Mesenchymal stem cell (in vitro differentiated cells and primary cell): ENCODE measurements at regions not wholly inside any gene's neighbourhood (a gene's known extent, or its start where the extent isn't known, plus 50 kb on each side); places are given as distances from the start of the nearest gene placed in this dataset.

ENCODE experiments used
- DNase-seq: peaks from one replicate; pipeline ENCODE4 v3.0.0-alpha.2; 2013
- H2AFZ ChIP-seq: one replicate; pipeline ENCODE4 v1.6.1; 2013; ENCODE audit warnings: low read depth, mild to moderate bottlenecking, control low read depth, inconsistent platforms, low read length, moderate library complexity
- H2AK5ac ChIP-seq: 2 replicates; pipeline ENCODE4 v1.6.1; 2013; ENCODE audit warnings: low read length, moderate library complexity, mild to moderate bottlenecking, inconsistent platforms; ENCODE audit not compliant: severe bottlenecking
- H2BK120ac ChIP-seq: one replicate; pipeline ENCODE4 v1.6.1; 2013; ENCODE audit warnings: low read depth, mild to moderate bottlenecking, inconsistent platforms, low read length, moderate library complexity
- H2BK12ac ChIP-seq, 2 experiments: one replicate each; pipeline ENCODE4 v1.6.1; 2013; ENCODE audit warnings: inconsistent platforms in 2 of 2, low read length in 2 of 2, mild to moderate bottlenecking in 2 of 2, moderate library complexity in 2 of 2, control low read depth in 1 of 2
- H2BK15ac ChIP-seq: one replicate; pipeline ENCODE4 v1.6.1; 2013; ENCODE audit warnings: mild to moderate bottlenecking, low read depth, inconsistent platforms; ENCODE audit not compliant: poor library complexity, severe bottlenecking
- H2BK5ac ChIP-seq: 2 replicates; pipeline ENCODE4 v1.6.1; 2013; ENCODE audit warnings: low read depth, mild to moderate bottlenecking, low read length, control low read depth, inconsistent platforms; ENCODE audit not compliant: poor library complexity, severe bottlenecking
- H3K14ac ChIP-seq, 2 experiments: one replicate each; pipeline ENCODE4 v1.6.1; 2013; ENCODE audit warnings: inconsistent platforms in 2 of 2, low read length in 2 of 2, control low read depth in 1 of 2, mild to moderate bottlenecking in 1 of 2, moderate library complexity in 1 of 2
- H3K18ac ChIP-seq, 2 experiments: one replicate each; pipeline ENCODE4 v1.6.1; 2013; ENCODE audit warnings: inconsistent platforms in 2 of 2, low read length in 2 of 2, control low read depth in 1 of 2, low read depth in 1 of 2, mild to moderate bottlenecking in 1 of 2
- H3K23ac ChIP-seq, 2 experiments: one replicate each; pipeline ENCODE4 v1.6.1; 2013; ENCODE audit warnings: inconsistent platforms in 2 of 2, low read length in 2 of 2, mild to moderate bottlenecking in 2 of 2, moderate library complexity in 2 of 2, control low read depth in 1 of 2
- H3K27ac ChIP-seq: 2 replicates; pipeline ENCODE4 v1.5.1; 2013; ENCODE audit warnings: mild to moderate bottlenecking, moderate library complexity, low read length, control low read depth, inconsistent platforms; ENCODE audit not compliant: poor library complexity, severe bottlenecking
- H3K27me3 ChIP-seq, 2 experiments: 2 replicates each; pipeline versions ENCODE4 v1.6.1 to v1.7.0; 2013; ENCODE audit warnings: low read length in 2 of 2, mild to moderate bottlenecking in 2 of 2, moderate library complexity in 2 of 2, control low read depth in 1 of 2, inconsistent platforms in 1 of 2; ENCODE audit not compliant: control insufficient read depth in 1 of 2, insufficient read depth in 1 of 2
- H3K36me3 ChIP-seq, 2 experiments: 2 replicates each; pipeline versions ENCODE4 v1.6.1 to v1.7.0; 2013; ENCODE audit warnings: low read length in 2 of 2, control low read depth in 1 of 2, inconsistent platforms in 1 of 2, low read depth in 1 of 2, mild to moderate bottlenecking in 1 of 2; ENCODE audit not compliant: insufficient read depth in 2 of 2, control insufficient read depth in 1 of 2
- H3K4ac ChIP-seq, 2 experiments: one replicate each; pipeline ENCODE4 v1.6.1; 2013; ENCODE audit warnings: inconsistent platforms in 2 of 2, low read length in 2 of 2, mild to moderate bottlenecking in 2 of 2, moderate library complexity in 2 of 2, control low read depth in 1 of 2, low read depth in 1 of 2
- H3K4me1 ChIP-seq: 2 replicates; pipeline ENCODE4 v1.6.1; 2013; ENCODE audit warnings: low read depth, low read length, control low read depth; ENCODE audit not compliant: control insufficient read depth, insufficient read depth
- H3K4me2 ChIP-seq: 2 replicates; pipeline ENCODE4 v1.6.1; 2013; ENCODE audit warnings: low read length, mild to moderate bottlenecking, inconsistent platforms; ENCODE audit not compliant: poor library complexity, severe bottlenecking
- H3K4me3 ChIP-seq, 2 experiments: 2 replicates each; pipeline versions ENCODE4 v1.5.1 to v1.7.0; 2013; ENCODE audit warnings: low read length in 2 of 2, mild to moderate bottlenecking in 2 of 2, control low read depth in 1 of 2, low read depth in 1 of 2; ENCODE audit not compliant: insufficient read depth in 1 of 2
- H3K79me1 ChIP-seq: replicated peaks from 2 replicates; pipeline ENCODE4 v1.6.1; 2013; ENCODE audit warnings: mild to moderate bottlenecking, control low read depth, low read length, inconsistent platforms; ENCODE audit not compliant: poor library complexity, severe bottlenecking
- H3K9ac ChIP-seq: 2 replicates; pipeline ENCODE4 v1.7.0; 2013; ENCODE audit warnings: mild to moderate bottlenecking, low read length, moderate library complexity
- H3K9me3 ChIP-seq: 2 replicates; pipeline ENCODE4 v1.7.0; 2013; ENCODE audit warnings: mild to moderate bottlenecking, low read length; ENCODE audit not compliant: control insufficient read depth
- H4K8ac ChIP-seq: one replicate; pipeline ENCODE4 v1.6.1; 2013; ENCODE audit warnings: inconsistent platforms, mild to moderate bottlenecking, low read length, moderate library complexity
- H4K91ac ChIP-seq: one replicate; pipeline ENCODE4 v1.6.1; 2013; ENCODE audit warnings: mild to moderate bottlenecking, low read length, inconsistent platforms
- WGBS: methylation state at CpG from one replicate; pipeline ENCODE4 v1.1.7; 2013; ENCODE audit warnings: mixed read lengths; 5-methylcytosine and 5-hydroxymethylcytosine counted together

- Histone ChIP-seq H3K23ac (no peak overlapping the region), H3K79me1 (no peaks in the 10 kb centered on the region), H3K9ac (no peak overlapping the region), H2BK12ac (peak overlapping the region in 1 of 2 experiments; percentile 55), H3K4me1 (peaks cover 17% of the 10 kb centered on the region), H4K91ac (no peak overlapping the region), H2AFZ (no peak overlapping the region), H3K36me3 (no peaks in the 10 kb centered on the region), H2BK15ac (no peak overlapping the region), H2BK120ac (no peak overlapping the region), H3K14ac (no peak overlapping the region), H4K8ac (no peak overlapping the region), H3K4me3 (no peak overlapping the region), H3K27ac (no peak overlapping the region), H2AK5ac (no peak overlapping the region), H2BK5ac (no peak overlapping the region), H3K9me3 (no peaks in the 10 kb centered on the region), H3K4me2 (no peak overlapping the region), H3K27me3 (no peaks in the 10 kb centered on the region), H3K18ac (peak overlapping the region in 1 of 2 experiments; percentile 64), H3K4ac (no peak overlapping the region)
- WGBS = 71% methylated on average over 9 of the region's 10 CpGs
- DNase-seq = no peak
Observed at GRCh38 chr1:234901491-234902049, 227.1 kb downstream of the TOMM20 start.

- Histone ChIP-seq H3K18ac (peak overlapping the region in 1 of 2 experiments; percentile 28), H2AK5ac (peak overlapping the region; percentile 43), H4K91ac (peak overlapping the region; percentile 14), H2BK15ac (no peak overlapping the region), H3K79me1 (no peaks in the 10 kb centered on the region), H3K4ac (peak overlapping the region in 1 of 2 experiments; percentile 35), H3K9ac (no peak overlapping the region), H3K4me1 (peaks cover 21% of the 10 kb centered on the region), H3K23ac (no peak overlapping the region), H2AFZ (no peak overlapping the region), H3K4me3 (no peak overlapping the region), H3K4me2 (no peak overlapping the region), H3K14ac (no peak overlapping the region), H3K36me3 (no peaks in the 10 kb centered on the region), H3K27ac (no peak overlapping the region), H4K8ac (no peak overlapping the region), H2BK120ac (no peak overlapping the region), H2BK12ac (peak overlapping the region; percentile 67 to 72), H3K9me3 (no peaks in the 10 kb centered on the region), H2BK5ac (no peak overlapping the region), H3K27me3 (no peaks in the 10 kb centered on the region)
- 88% methylated on average over 3 of the region's 3 CpGs for WGBS
- DNase-seq = no peak
Observed at GRCh38 chr1:234900595-234900994, 228.0 kb downstream of the TOMM20 start.

GRCh38 chr1:234899730-234900072 is 228.9 kb downstream of the TOMM20 start:
- H3K27me3 ChIP-seq = no peaks in the 10 kb centered on the region
- H3K4ac ChIP-seq = no peak overlapping the region
- H3K79me1 ChIP-seq = no peaks in the 10 kb centered on the region
- H2BK5ac ChIP-seq = no peak overlapping the region
- H3K4me1 ChIP-seq = peaks cover 21% of the 10 kb centered on the region
- no peak overlapping the region for H2BK120ac ChIP-seq
- no peak for DNase-seq
- no peaks in the 10 kb centered on the region for H3K9me3 ChIP-seq
- peak overlapping the region; percentile 1 to 2 for H3K18ac ChIP-seq
- no peak overlapping the region for H3K27ac ChIP-seq
- 95% methylated on average over 13 of the region's 13 CpGs for WGBS
- no peak overlapping the region for H4K8ac ChIP-seq
- no peak overlapping the region for H3K23ac ChIP-seq
- no peak overlapping the region for H3K4me3 ChIP-seq
- no peaks in the 10 kb centered on the region for H3K36me3 ChIP-seq
- no peak overlapping the region for H4K91ac ChIP-seq
- no peak overlapping the region for H2BK15ac ChIP-seq
- no peak overlapping the region for H2AFZ ChIP-seq
- H2AK5ac ChIP-seq = no peak overlapping the region
- no peak overlapping the region for H3K14ac ChIP-seq
- no peak overlapping the region for H3K9ac ChIP-seq
- no peak overlapping the region for H3K4me2 ChIP-seq
- H2BK12ac ChIP-seq = no peak overlapping the region

- Histone ChIP-seq H3K4ac (peak overlapping the region; percentile 6 to 48), H3K4me2 (peak overlapping the region; percentile 10), H3K9me3 (no peaks in the 10 kb centered on the region), H3K27ac (peak overlapping the region; percentile 10), H2BK120ac (no peak overlapping the region), H3K14ac (peak overlapping the region in 1 of 2 experiments; percentile 84), H3K27me3 (no peaks in the 10 kb centered on the region), H3K4me3 (no peak overlapping the region), H3K23ac (no peak overlapping the region), H2AK5ac (peak overlapping the region; percentile 79), H4K8ac (peak overlapping the region; percentile 27), H3K4me1 (peaks cover 21% of the 10 kb centered on the region), H2BK12ac (peak overlapping the region; percentile 2 to 84), H4K91ac (peak overlapping the region; percentile 5), H3K9ac (no peak overlapping the region), H2AFZ (no peak overlapping the region), H3K79me1 (no peaks in the 10 kb centered on the region), H3K36me3 (no peaks in the 10 kb centered on the region), H2BK15ac (no peak overlapping the region), H2BK5ac (no peak overlapping the region), H3K18ac (peak overlapping the region; percentile 57 to 88)
- 78% methylated on average over 10 of the region's 11 CpGs for WGBS
- DNase-seq = peak; percentile 75
Observed at GRCh38 chr1:234899041-234899729, 229.5 kb downstream of the TOMM20 start.
